Heart left ventricle (tissue), 16 donors: ENCODE measurements at regions not wholly inside any gene's neighbourhood (a gene's known extent, or its start where the extent isn't known, plus 50 kb on each side); places are given as distances from the start of the nearest gene placed in this dataset.

Source experiments
- ATAC-seq, 4 donors: fragments of 200-7000 bp; cut with Tn5 transposase; one replicate each; pipeline ENCODE4 v1.9.1; 2020 to 2022; ENCODE audit warnings: moderate library complexity in 4 of 4, mild to moderate bottlenecking in 3 of 4, moderate number of reproducible peaks in 1 of 4
- DNase-seq, 5 donors: peaks; one replicate each; pipeline ENCODE4 v3.0.0-alpha.2; 2020
- H3K27ac ChIP-seq, 12 donors: fragments of 200-600 bp; sonication (generic) in 4 of 12; one replicate each; pipeline versions ENCODE4 v1.5.0 to v1.8.0; 2016 to 2022; ENCODE audit warnings: mild to moderate bottlenecking in 2 of 12
- H3K27me3 ChIP-seq, 9 donors: fragments of 200-600 bp; sonication (generic) in 2 of 9; one replicate each; pipeline versions ENCODE4 v1.5.1 to v1.8.0; 2016 to 2022; ENCODE audit warnings: mild to moderate bottlenecking in 3 of 9
- H3K36me3 ChIP-seq, 9 donors: fragments of 200-600 bp; sonication (generic) in 2 of 9; one replicate each; pipeline versions ENCODE4 v1.5.0 to v1.8.0; 2018 to 2022; ENCODE audit warnings: mild to moderate bottlenecking in 2 of 9
- H3K4me1 ChIP-seq, 12 donors: fragments of 200-600 bp; sonication (generic) in 4 of 12; one replicate each; pipeline versions ENCODE4 v1.5.0 to v1.8.0; 2016 to 2022; ENCODE audit warnings: mild to moderate bottlenecking in 3 of 12
- H3K4me3 ChIP-seq, 12 donors: fragments of 200-600 bp; sonication (generic) in 4 of 12; one replicate each; pipeline versions ENCODE4 v1.5.0 to v1.8.0; 2017 to 2022; ENCODE audit warnings: mild to moderate bottlenecking in 9 of 12, moderate library complexity in 4 of 12
- H3K9me3 ChIP-seq, 12 donors: fragments of 200-600 bp; sonication (generic) in 4 of 12; one replicate each; pipeline versions ENCODE4 v1.5.0 to v1.8.0; 2016 to 2022; ENCODE audit warnings: mild to moderate bottlenecking in 1 of 12
- CTCF ChIP-seq, 12 donors: fragments of 200-600 bp; sonication (generic) in 4 of 12; IDR thresholded peaks; one replicate each; pipeline versions ENCODE4 v1.5.0 to v1.8.0; 2018 to 2022; ENCODE audit warnings: antibody characterized with exemption in 12 of 12, mild to moderate bottlenecking in 5 of 12
- POLR2A ChIP-seq, 2 donors: fragments of 450-650 bp; IDR thresholded peaks; one replicate each; pipeline ENCODE4 v1.6.1; 2017; ENCODE audit warnings: antibody characterized with exemption in 2 of 2, mild to moderate bottlenecking in 2 of 2, moderate library complexity in 2 of 2
- WGBS, 4 donors: extraction: QIAGEN DNeasy Blood & Tissue Kit in 2 of 4; methylation state at CpG; one replicate each; pipeline versions ENCODE4 v1.1.5 to v1.1.7; 2013 to 2018; 5-methylcytosine and 5-hydroxymethylcytosine counted together
- intact Hi-C, 10 donors: fragments of 100-400 bp; cut with DNase I; formaldehyde crosslinking; loops; one replicate each; pipeline versions ENCODE4 v1.11.1 to v1.14.2; 2022
- donor health status: ischemic (EF 13 %, LVEDD 7.1; RV severe dilation, severe dysfunction).
- donor health status: healthy with polysubstance abuse.
- donor health status: DM: no; HTN: yes; CAD: no.
- donor health status: DM: no; HTN: no; CAD: no.
- donor health status: ischemic (EF 25% LVEDD 6.9; RV normal size, moderate dysfunction).
- donor health status: ischemic (EF 25% LVEDD 5.7; RV mildly dilated, moderate dysfunction).
- donor health status: healthy.
- donor health status: DM: yes; HTN: yes; CAD: no.
- donor health status: ischemic (EF 35%, LVEDD 5.7; RV mildly dilated, moderate dysfunction).
- donor health status: nonischemic (EF 11% LVEDD 7.7; RV severe dilation, severe dysfunction).
- donor health status: DM: yes; HTN: yes; CAD: no.
- donor health status: PGD.
- donor health status: ischemic (EF 29% LVEDD 5.4; RV normal size, mild dysfunction).
- donor health status: nonischemic (EF 23%, LVEDD 6.1; RV moderate dilation, normal function).

DNA sequence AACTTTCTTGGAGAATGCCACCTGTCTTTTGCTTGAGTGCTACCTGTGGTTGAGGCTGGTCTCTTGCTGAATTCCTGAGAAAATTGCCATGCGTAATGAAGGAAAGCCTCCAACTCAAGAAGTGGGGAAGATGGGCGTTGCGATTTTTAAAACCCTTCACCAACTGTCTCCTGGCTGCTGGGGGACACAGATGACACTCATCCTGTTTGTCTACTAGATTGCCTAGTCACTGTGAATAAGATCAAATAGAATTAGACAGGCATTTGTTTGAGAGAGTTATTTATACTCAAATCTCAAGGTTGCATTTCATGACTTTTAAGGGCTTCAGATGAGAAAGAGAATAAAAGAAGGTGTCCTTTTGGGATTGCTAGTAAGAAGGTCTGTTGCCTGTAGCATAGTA, 84.3 kb upstream of the MTPN start:
- no peak overlapping the region for H3K27ac ChIP-seq
- no peaks in the 10 kb centered on the region for H3K9me3 ChIP-seq
- ATAC-seq, result no peak
- no peaks in the 10 kb centered on the region for H3K27me3 ChIP-seq
- no peak overlapping the region for H3K4me3 ChIP-seq
- TF ChIP-seq POLR2A (IDR thresholded peaks at IDR 0.05) (no peak), CTCF (IDR thresholded peaks at IDR 0.05) (no peak)
- no peak for DNase-seq
- no peaks in the 10 kb centered on the region for H3K4me1 ChIP-seq
- 92 to 99% (median 98%) methylated on average over 3 of the region's 3 CpGs for WGBS, 4 donors
- intact Hi-C loops, result no loop called here
- no peaks in the 10 kb centered on the region for H3K36me3 ChIP-seq

GRCh38 chr7:136058546-136058945, 81.4 kb upstream of the MTPN start:
- Histone ChIP-seq H3K9me3 (no peaks in the 10 kb centered on the region), H3K27ac (no peak overlapping the region), H3K36me3 (no peaks in the 10 kb centered on the region), H3K4me3 (no peak overlapping the region), H3K27me3 (no peaks in the 10 kb centered on the region), H3K4me1 (no peaks in the 10 kb centered on the region)
- DNase-seq, result no peak
- no peak for ATAC-seq
- intact Hi-C loops, result no loop called here
- TF ChIP-seq POLR2A (IDR thresholded peaks at IDR 0.05) (no peak), CTCF (IDR thresholded peaks at IDR 0.05) (no peak)

DNA sequence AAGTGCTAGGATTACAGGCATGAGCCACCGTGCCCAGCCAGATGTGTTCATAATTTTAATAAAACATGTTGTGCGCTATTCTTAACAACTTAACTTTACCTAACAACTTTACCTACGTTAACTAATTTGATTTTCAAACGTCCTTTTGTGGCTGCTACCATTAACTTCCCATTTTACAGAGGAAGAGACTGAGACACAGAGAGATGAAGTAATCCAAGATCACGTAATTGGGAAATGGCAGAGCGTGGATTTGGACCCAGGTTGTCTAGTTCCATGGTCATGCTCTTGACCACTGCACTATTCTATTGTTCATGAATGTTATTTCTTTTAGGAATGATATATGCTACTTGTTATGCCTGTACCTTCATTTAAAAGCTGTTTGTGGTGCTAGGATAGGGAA, 80.3 kb upstream of the MTPN start:
- no peaks in the 10 kb centered on the region for H3K4me1 ChIP-seq
- 81 to 90% (median 85%) methylated on average over 6 of the region's 6 CpGs for WGBS, 4 donors
- no peaks in the 10 kb centered on the region for H3K36me3 ChIP-seq
- TF ChIP-seq POLR2A (IDR thresholded peaks at IDR 0.05), result no peak
- TF ChIP-seq CTCF (IDR thresholded peaks at IDR 0.05), result no peak
- no peaks in the 10 kb centered on the region for H3K27me3 ChIP-seq
- H3K27ac ChIP-seq, result no peak overlapping the region
- no peaks in the 10 kb centered on the region for H3K9me3 ChIP-seq
- intact Hi-C loops, result no loop called here
- H3K4me3 ChIP-seq, result no peak overlapping the region
- no peak for ATAC-seq
- no peak for DNase-seq

- TF ChIP-seq POLR2A (IDR thresholded peaks at IDR 0.05) (no peak), CTCF (IDR thresholded peaks at IDR 0.05) (no peak)
- Histone ChIP-seq H3K9me3 (no peaks in the 10 kb centered on the region), H3K36me3 (no peaks in the 10 kb centered on the region), H3K27ac (no peak overlapping the region), H3K27me3 (no peaks in the 10 kb centered on the region), H3K4me3 (no peak overlapping the region), H3K4me1 (no peaks in the 10 kb centered on the region)
- intact Hi-C loops, result no loop called here
- ATAC-seq (peak in 1 of 4 donors; percentile 52), DNase-seq (no peak)
- WGBS, 4 donors, result 54 to 67% (median 59%) methylated on average over 6 of the region's 6 CpGs
These were observed 79.6 kb upstream of the MTPN start for GRCh38 chr7:136056651-136057231.
